CD14-positive monocyte (primary cell): ENCODE measurements at regions not wholly inside any gene's neighbourhood (a gene's known extent, or its start where the extent isn't known, plus 50 kb on each side); places are given as distances from the start of the nearest gene placed in this dataset.

Source experiments
- DNase-seq, 3 donors: peaks; one replicate each; pipeline ENCODE4 v3.0.0-alpha.2; 2011 to 2022
- H2AFZ ChIP-seq: 2 replicates; pipeline ENCODE4 v1.6.0; 2012; ENCODE audit warnings: mild to moderate bottlenecking, low read depth, low read length, inconsistent platforms; ENCODE audit not compliant: insufficient read depth, poor library complexity, severe bottlenecking
- H3K27ac ChIP-seq, 2 donors: 1 replicate in 1 of 2; 2 replicates in 1 of 2; pipeline ENCODE4 v1.5.1; 2012 to 2013; ENCODE audit warnings: low read length in 2 of 2, control low read depth in 1 of 2, inconsistent platforms in 1 of 2, low read depth in 1 of 2, mild to moderate bottlenecking in 1 of 2
- H3K27me3 ChIP-seq, 2 donors: one replicate each; pipeline versions ENCODE4 v1.6.0 to v1.6.1; 2011 to 2013; ENCODE audit warnings: low read length in 2 of 2; ENCODE audit not compliant: control insufficient read depth in 2 of 2, insufficient read depth in 2 of 2
- H3K36me3 ChIP-seq, 2 donors: replicated peaks in 1 of 2; 1 replicate in 1 of 2; 2 replicates in 1 of 2; pipeline versions ENCODE4 v1.5.1 to v1.6.1; 2012 to 2013; ENCODE audit warnings: low read length in 2 of 2, control low read depth in 1 of 2, inconsistent platforms in 1 of 2, mild to moderate bottlenecking in 1 of 2; ENCODE audit not compliant: insufficient read depth in 2 of 2, control insufficient read depth in 1 of 2
- H3K4me1 ChIP-seq, 2 donors: 1 replicate in 1 of 2; 2 replicates in 1 of 2; pipeline versions ENCODE4 v1.5.1 to v1.6.1; 2012 to 2013; ENCODE audit warnings: low read length in 2 of 2, control low read depth in 1 of 2, inconsistent platforms in 1 of 2, mild to moderate bottlenecking in 1 of 2, moderate library complexity in 1 of 2; ENCODE audit not compliant: insufficient read depth in 2 of 2, control insufficient read depth in 1 of 2
- H3K4me2 ChIP-seq: replicated peaks from 2 replicates; pipeline ENCODE3; 2012; ENCODE audit warnings: low read length, moderate library complexity, mild to moderate bottlenecking; ENCODE audit not compliant: poor library complexity, severe bottlenecking; ENCODE audit errors: extremely low read depth
- H3K4me3 ChIP-seq, 3 experiments: fragments of 200-600 bp in 1 of 3; sonication (generic) in 1 of 3; replicated peaks in 1 of 3; 1 replicate in 2 of 3; 2 replicates in 1 of 3; pipeline ENCODE4 v1.5.1; 2011 to 2013; ENCODE audit warnings: low read length in 3 of 3, mild to moderate bottlenecking in 3 of 3, control low read depth in 2 of 3, low read depth in 2 of 3, inconsistent platforms in 1 of 3, moderate library complexity in 1 of 3
- H3K79me2 ChIP-seq: 2 replicates; pipeline ENCODE4 v1.6.0; 2012; ENCODE audit warnings: mild to moderate bottlenecking, control low read depth, inconsistent platforms, low read length, moderate library complexity; ENCODE audit not compliant: insufficient read depth
- H3K9ac ChIP-seq: 2 replicates; pipeline ENCODE4 v1.6.0; 2017; ENCODE audit warnings: low read length, mild to moderate bottlenecking; ENCODE audit not compliant: insufficient read depth, poor library complexity, severe bottlenecking
- H3K9me3 ChIP-seq, 2 donors: replicated peaks in 1 of 2; 1 replicate in 1 of 2; 2 replicates in 1 of 2; pipeline versions ENCODE4 v1.5.1 to v1.6.1; 2012 to 2013; ENCODE audit warnings: low read length in 2 of 2, control low read depth in 1 of 2; ENCODE audit not compliant: control insufficient read depth in 1 of 2, insufficient read depth in 1 of 2
- H4K20me1 ChIP-seq: 2 replicates; pipeline ENCODE4 v1.6.0; 2012; ENCODE audit warnings: mild to moderate bottlenecking, low read length, control low read depth, moderate library complexity; ENCODE audit not compliant: insufficient read depth
- H3K27ac Mint-ChIP-seq, 7 donors: one replicate each; pipeline ENCODE4 v1.8.0; 2020; ENCODE audit warnings: mild to moderate bottlenecking in 7 of 7, mixed read lengths in 7 of 7, moderate library complexity in 6 of 7, inconsistent platforms in 2 of 7
- H3K27me3 Mint-ChIP-seq, 3 donors: one replicate each; pipeline ENCODE4 v1.8.0; 2021 to 2022; ENCODE audit warnings: low read depth in 3 of 3, mild to moderate bottlenecking in 3 of 3, mixed read lengths in 3 of 3, moderate library complexity in 3 of 3, inconsistent platforms in 1 of 3
- H3K36me3 Mint-ChIP-seq, 2 donors: one replicate each; pipeline ENCODE4 v1.8.0; 2020; ENCODE audit warnings: mixed read lengths in 2 of 2, inconsistent platforms in 1 of 2, mild to moderate bottlenecking in 1 of 2
- H3K4me1 Mint-ChIP-seq: one replicate; pipeline ENCODE4 v1.8.0; 2020; ENCODE audit warnings: mild to moderate bottlenecking, mixed read lengths
- H3K4me3 Mint-ChIP-seq, 2 donors: one replicate each; pipeline ENCODE4 v1.8.0; 2020; ENCODE audit warnings: mild to moderate bottlenecking in 2 of 2, mixed read lengths in 2 of 2, moderate library complexity in 1 of 2
- H3K9me3 Mint-ChIP-seq, 7 donors: one replicate each; pipeline ENCODE4 v1.8.0; 2020 to 2022; ENCODE audit warnings: mixed read lengths in 7 of 7, mild to moderate bottlenecking in 6 of 7, moderate library complexity in 6 of 7, inconsistent platforms in 2 of 7
- CTCF ChIP-seq: fragments of 200-600 bp; IDR thresholded peaks from one replicate; pipeline ENCODE4 v1.8.0; 2022; ENCODE audit warnings: antibody characterized with exemption, mild to moderate bottlenecking
- WGBS: methylation state at CpG from one replicate; pipeline ENCODE4 v1.1.5; 2013; ENCODE audit warnings: missing lambda C conversion rate; ENCODE audit not compliant: insufficient coverage; 5-methylcytosine and 5-hydroxymethylcytosine counted together
- intact Hi-C, 2 donors: fragments of 100-400 bp; cut with micrococcal nuclease; formaldehyde crosslinking; loops; one replicate each; pipeline versions ENCODE4 v1.15.0 to v1.15.1; 2023

DNA sequence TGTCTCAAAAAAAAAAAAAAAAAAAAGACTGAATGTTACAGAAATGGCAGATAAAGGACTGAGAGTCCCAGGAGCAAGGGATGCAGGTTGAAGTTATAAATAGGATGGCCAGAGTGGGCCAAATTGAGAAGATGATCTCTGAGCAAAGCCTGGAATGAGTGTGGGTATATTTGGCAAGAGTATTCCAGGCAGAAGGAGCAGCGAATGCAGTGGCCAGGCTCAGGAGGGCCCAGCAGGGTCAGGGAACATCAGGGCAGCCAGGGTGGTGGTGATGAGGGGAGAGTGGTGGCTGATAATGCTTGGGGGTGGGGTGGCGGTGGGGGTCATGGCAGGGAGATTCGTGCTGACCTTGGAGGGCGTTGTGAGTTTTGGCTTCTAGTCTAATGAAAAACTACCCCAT lies 141.3 kb upstream of the AGAP1 start:
- H4K20me1 ChIP-seq: no peaks in the 10 kb centered on the region
- Mint-ChIP-seq H3K27me3 (peaks cover 2 to 7% (median 7%) of the 10 kb centered on the region in 3 donors), H3K4me1 (no peaks in the 10 kb centered on the region), H3K27ac (no peak overlapping the region), H3K9me3 (peaks cover 0 to 6% (median 4%) of the 10 kb centered on the region in 7 donors), H3K36me3 (no peaks in the 10 kb centered on the region), H3K4me3 (no peak overlapping the region)
- TF ChIP-seq CTCF: no peak
- no peak overlapping the region for H3K4me3 ChIP-seq
- H3K27ac ChIP-seq: no peak overlapping the region
- H3K9ac ChIP-seq: no peak overlapping the region
- no peak overlapping the region for H3K4me2 ChIP-seq
- H3K27me3 ChIP-seq: no peaks in the 10 kb centered on the region
- peaks cover 0 to 4% of the 10 kb centered on the region in 2 donors for H3K9me3 ChIP-seq
- H3K4me1 ChIP-seq: no peaks in the 10 kb centered on the region
- no peak overlapping the region for H2AFZ ChIP-seq
- no peaks in the 10 kb centered on the region for H3K79me2 ChIP-seq
- intact Hi-C loops: no loop called here
- WGBS: 92% methylated on average over 1 of the region's 4 CpGs
- no peak for DNase-seq
- H3K36me3 ChIP-seq: no peaks in the 10 kb centered on the region

GRCh38 chr2:235357881-235358280 lies 136.0 kb upstream of the AGAP1 start:
- Mint-ChIP-seq H3K36me3 (no peaks in the 10 kb centered on the region), H3K4me1 (no peaks in the 10 kb centered on the region), H3K27me3 (peaks cover 4 to 7% (median 4%) of the 10 kb centered on the region in 3 donors), H3K9me3 (peaks cover 0 to 2% (median 0%) of the 10 kb centered on the region in 7 donors), H3K4me3 (no peak overlapping the region), H3K27ac (no peak overlapping the region)
- no peak for DNase-seq
- no peak overlapping the region for H2AFZ ChIP-seq
- H3K27ac ChIP-seq: no peak overlapping the region
- H3K4me2 ChIP-seq: no peak overlapping the region
- intact Hi-C loops: no loop called here
- H3K27me3 ChIP-seq: no peaks in the 10 kb centered on the region
- H3K9ac ChIP-seq: no peak overlapping the region
- 92% methylated on average over 17 of the region's 17 CpGs for WGBS
- no peaks in the 10 kb centered on the region for H4K20me1 ChIP-seq
- no peaks in the 10 kb centered on the region for H3K9me3 ChIP-seq
- H3K79me2 ChIP-seq: no peaks in the 10 kb centered on the region
- no peaks in the 10 kb centered on the region for H3K4me1 ChIP-seq
- H3K4me3 ChIP-seq: no peak overlapping the region
- TF ChIP-seq CTCF: no peak
- no peaks in the 10 kb centered on the region for H3K36me3 ChIP-seq
